Esophagus muscularis mucosa (tissue), 4 donors: ENCODE measurements at regions not wholly inside any gene's neighbourhood (a gene's known extent, or its start where the extent isn't known, plus 50 kb on each side); places are given as distances from the start of the nearest gene placed in this dataset.

Source experiments
- DNase-seq: peaks from one replicate; pipeline ENCODE4 v3.0.0-alpha.2; 2017; ENCODE audit errors: extremely low spot score
- H3K27ac ChIP-seq, 4 donors: fragments of 200-600 bp; sonication (generic); replicated peaks in 1 of 4; 1 replicate in 3 of 4; 2 replicates in 1 of 4; pipeline ENCODE4 v1.5.1; 2016 to 2019; ENCODE audit warnings: mild to moderate bottlenecking in 1 of 4
- H3K27me3 ChIP-seq, 4 donors: fragments of 200-600 bp; sonication (generic); one replicate each; pipeline versions ENCODE4 v1.5.1 to v1.6.0; 2016 to 2019
- H3K36me3 ChIP-seq, 4 donors: fragments of 200-600 bp; sonication (generic); one replicate each; pipeline ENCODE4 v1.5.1; 2016 to 2019
- H3K4me1 ChIP-seq, 4 donors: fragments of 200-600 bp; sonication (generic); one replicate each; pipeline ENCODE4 v1.5.1; 2016 to 2019
- H3K4me3 ChIP-seq, 4 donors: fragments of 200-600 bp; sonication (generic); 1 replicate in 2 of 4; 2 replicates in 2 of 4; pipeline ENCODE4 v1.5.1; 2016 to 2019; ENCODE audit warnings: mild to moderate bottlenecking in 4 of 4, moderate library complexity in 1 of 4
- H3K9me3 ChIP-seq, 4 donors: fragments of 200-600 bp; sonication (generic); 1 replicate in 3 of 4; 2 replicates in 1 of 4; pipeline ENCODE4 v1.5.1; 2016 to 2019
- CTCF ChIP-seq, 3 experiments: fragments of 200-600 bp in 2 of 3; fragments of 450-650 bp in 1 of 3; sonication (generic) in 2 of 3; IDR thresholded peaks; one replicate each; pipeline ENCODE4 v1.5.1; 2017 to 2019; ENCODE audit warnings: antibody characterized with exemption in 3 of 3, mild to moderate bottlenecking in 2 of 3, moderate library complexity in 1 of 3
- EP300 ChIP-seq: sonication (generic); formaldehyde crosslinking; IDR thresholded peaks from one replicate; pipeline ENCODE4 v1.6.1; 2017; ENCODE audit warnings: antibody characterized with exemption
- POLR2A ChIP-seq: fragments of 450-650 bp; IDR thresholded peaks from one replicate; pipeline ENCODE4 v1.6.1; 2017; ENCODE audit warnings: antibody characterized with exemption, moderate library complexity, mild to moderate bottlenecking, low read depth
- POLR2AphosphoS5 ChIP-seq, 2 donors: sonication (generic); formaldehyde crosslinking; IDR thresholded peaks; one replicate each; pipeline ENCODE4 v1.6.1; 2017; ENCODE audit warnings: antibody characterized with exemption in 2 of 2
- WGBS: methylation state at CpG from one replicate; pipeline ENCODE4 v1.1.5; 2018; 5-methylcytosine and 5-hydroxymethylcytosine counted together
- intact Hi-C: fragments of 100-400 bp; cut with DNase I; formaldehyde crosslinking; loops from one replicate; pipeline ENCODE4 v1.15.1; 2023

- Histone ChIP-seq H3K9me3 (no peaks in the 10 kb centered on the region), H3K4me1 (peaks cover 4 to 19% (median 15%) of the 10 kb centered on the region in 4 donors), H3K27ac (no peak overlapping the region), H3K27me3 (no peaks in the 10 kb centered on the region), H3K4me3 (no peak overlapping the region), H3K36me3 (no peaks in the 10 kb centered on the region)
- TF ChIP-seq POLR2AphosphoS5 (IDR thresholded peaks at IDR 0.05) (no peak), POLR2A (no peak), CTCF (IDR thresholded peaks at IDR 0.05) (no peak), EP300 (no peak)
- intact Hi-C loops, result no loop called here
- no peak for DNase-seq
- WGBS, result 38% methylated on average over 1 of the region's 1 CpG
Observed at GRCh38 chr6:142569676-142570075, 267.9 kb downstream of the ADGRG6 start.

- Histone ChIP-seq H3K36me3 (no peaks in the 10 kb centered on the region), H3K4me1 (peaks cover 4 to 19% (median 15%) of the 10 kb centered on the region in 4 donors), H3K4me3 (no peak overlapping the region), H3K27me3 (no peaks in the 10 kb centered on the region), H3K27ac (no peak overlapping the region), H3K9me3 (no peaks in the 10 kb centered on the region)
- DNase-seq, result no peak
- intact Hi-C loops, result no loop called here
- TF ChIP-seq POLR2A (no peak), POLR2AphosphoS5 (IDR thresholded peaks at IDR 0.05) (no peak), CTCF (IDR thresholded peaks at IDR 0.05) (no peak), EP300 (no peak)
Observed at GRCh38 chr6:142570221-142570671, 268.4 kb downstream of the ADGRG6 start.

- TF ChIP-seq POLR2AphosphoS5 (IDR thresholded peaks at IDR 0.05) (no peak), POLR2A (no peak), CTCF (IDR thresholded peaks at IDR 0.05) (no peak), EP300 (no peak)
- Histone ChIP-seq H3K27ac (no peak overlapping the region), H3K9me3 (peaks cover 0 to 12% (median 4%) of the 10 kb centered on the region in 4 donors), H3K4me3 (no peak overlapping the region), H3K4me1 (no peaks in the 10 kb centered on the region), H3K27me3 (no peaks in the 10 kb centered on the region), H3K36me3 (no peaks in the 10 kb centered on the region)
- 80% methylated on average over 2 of the region's 2 CpGs for WGBS
- no peak for DNase-seq
- intact Hi-C loops, result no loop called here
Observed at GRCh38 chr6:142592876-142593275, 291.1 kb downstream of the ADGRG6 start.

DNA sequence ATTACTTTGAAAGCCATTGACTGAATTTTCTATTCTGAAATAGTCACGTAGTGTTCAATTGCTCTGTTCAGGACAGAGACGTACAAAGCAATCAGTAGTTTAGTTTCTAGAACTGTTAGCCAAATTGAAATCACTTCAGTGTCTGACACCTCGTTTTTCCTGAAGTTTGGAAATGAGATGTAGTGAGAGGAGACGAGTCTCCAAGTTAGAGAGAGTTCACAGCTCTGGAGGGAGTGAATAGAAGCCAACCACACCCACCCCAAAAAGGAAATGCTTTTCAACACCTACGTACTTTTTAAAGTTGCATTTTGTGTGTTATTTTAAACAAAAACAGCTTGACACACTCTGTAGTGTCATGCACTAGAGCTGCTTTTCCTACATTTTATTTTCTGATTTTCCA, 296.0 kb downstream of the ADGRG6 start:
- WGBS, result 37% methylated on average over 5 of the region's 5 CpGs
- Histone ChIP-seq H3K4me3 (no peak overlapping the region), H3K36me3 (no peaks in the 10 kb centered on the region), H3K9me3 (peaks cover 0 to 5% (median 0%) of the 10 kb centered on the region in 4 donors), H3K4me1 (no peaks in the 10 kb centered on the region), H3K27me3 (no peaks in the 10 kb centered on the region), H3K27ac (no peak overlapping the region)
- TF ChIP-seq CTCF (IDR thresholded peaks at IDR 0.05), result no peak
- no peak for TF ChIP-seq EP300
- TF ChIP-seq POLR2AphosphoS5 (IDR thresholded peaks at IDR 0.05), result no peak
- TF ChIP-seq POLR2A, result no peak
- intact Hi-C loops, result no loop called here
- no peak for DNase-seq

- no peak for DNase-seq
- intact Hi-C loops, result no loop called here
- H3K4me3 ChIP-seq, result no peak overlapping the region
- H3K4me1 ChIP-seq, result no peaks in the 10 kb centered on the region
- H3K9me3 ChIP-seq, result peaks cover 0 to 5% (median 0%) of the 10 kb centered on the region in 4 donors
- H3K36me3 ChIP-seq, result no peaks in the 10 kb centered on the region
- TF ChIP-seq POLR2AphosphoS5 (IDR thresholded peaks at IDR 0.05) (no peak), EP300 (no peak), POLR2A (no peak), CTCF (IDR thresholded peaks at IDR 0.05) (no peak)
- no peaks in the 10 kb centered on the region for H3K27me3 ChIP-seq
- H3K27ac ChIP-seq, result no peak overlapping the region
- whole genome bisulfite sequencing, result 100% methylated on average over 1 of the region's 1 CpG
Observed at GRCh38 chr6:142601427-142601826, 299.6 kb downstream of the ADGRG6 start.
